ENCODE measurements at regions not wholly inside any gene's neighbourhood (a gene's known extent, or its start where the extent isn't known, plus 50 kb on each side); places are given as distances from the start of the nearest gene placed in this dataset.

- no peak overlapping the region for H3K4me3 Mint-ChIP-seq
- H3K27me3 Mint-ChIP-seq (ENCODE audit: low read depth): peaks cover 4% of the 10 kb centered on the region
- CTCF ChIA-PET: interaction anchor here (2.0 to 5.7 kb wide), 2 partner anchors 12 to 236 kb away, joined by 6 to 40 read pairs; no protein-coding TSS in a partner anchor
- no peak overlapping the region for H3K27ac Mint-ChIP-seq
- peaks cover 45% of the 10 kb centered on the region for H3K4me1 Mint-ChIP-seq (ENCODE audit: low read depth)
- POLR2A ChIA-PET: no interaction called here
- peaks cover 5% of the 10 kb centered on the region for H3K36me3 Mint-ChIP-seq (ENCODE audit: low read depth)
- no peak for DNase-seq
- H3K9me3 Mint-ChIP-seq (ENCODE audit: insufficient read depth): no peaks in the 10 kb centered on the region
- no peak for ATAC-seq
These were observed 50.0 kb upstream of the LCTL start for GRCh38 chr15:66615846-66616245.

GRCh38 chr15:66617137-66618090 lies 51.6 kb upstream of the LCTL start:
- POLR2A ChIA-PET: no interaction called here
- peak; percentile 37 for ATAC-seq
- DNase-seq: no peak
- Mint-ChIP-seq H3K9me3 (ENCODE audit: insufficient read depth) (no peaks in the 10 kb centered on the region), H3K27ac (peak overlapping the region; percentile 52), H3K4me3 (no peak overlapping the region), H3K27me3 (ENCODE audit: low read depth) (peaks cover 13% of the 10 kb centered on the region), H3K4me1 (ENCODE audit: low read depth) (peaks cover 45% of the 10 kb centered on the region), H3K36me3 (ENCODE audit: low read depth) (peaks cover 5% of the 10 kb centered on the region)
- CTCF ChIA-PET: interaction anchor here (0.9 to 5.7 kb wide), 2 partner anchors 14 to 234 kb away, joined by 4 to 40 read pairs; no protein-coding TSS in a partner anchor

- Mint-ChIP-seq H3K27me3 (ENCODE audit: low read depth) (peaks cover 22% of the 10 kb centered on the region), H3K27ac (no peak overlapping the region), H3K9me3 (ENCODE audit: insufficient read depth) (no peaks in the 10 kb centered on the region), H3K4me3 (no peak overlapping the region), H3K36me3 (ENCODE audit: low read depth) (no peaks in the 10 kb centered on the region), H3K4me1 (ENCODE audit: low read depth) (peaks cover 30% of the 10 kb centered on the region)
- ChIA-PET CTCF (interaction anchor here (0.6 to 2.0 kb wide), 39 partner anchors 8 to 245 kb away, joined by 3 to 25 read pairs (median 5); partner anchors contain the start of gene SMAD6), POLR2A (no interaction called here)
- DNase-seq (peak; percentile 63), ATAC-seq (peak; percentile 64)
These were observed 53.5 kb upstream of the LCTL start for GRCh38 chr15:66619152-66619903.

GRCh38 chr15:66620341-66620740 lies 54.5 kb upstream of the LCTL start:
- H3K4me3 Mint-ChIP-seq: no peak overlapping the region
- ChIA-PET CTCF (interaction anchor here (1.3 to 1.8 kb wide), 2 partner anchors 158 to 231 kb away, joined by 3 to 11 read pairs; no protein-coding TSS in a partner anchor), POLR2A (no interaction called here)
- no peaks in the 10 kb centered on the region for H3K9me3 Mint-ChIP-seq (ENCODE audit: insufficient read depth)
- peaks cover 22% of the 10 kb centered on the region for H3K27me3 Mint-ChIP-seq (ENCODE audit: low read depth)
- ATAC-seq (no peak), DNase-seq (no peak)
- peaks cover 22% of the 10 kb centered on the region for H3K4me1 Mint-ChIP-seq (ENCODE audit: low read depth)
- H3K36me3 Mint-ChIP-seq (ENCODE audit: low read depth): no peaks in the 10 kb centered on the region
- H3K27ac Mint-ChIP-seq: no peak overlapping the region

- ChIA-PET CTCF (interaction anchor here (1.3 to 1.8 kb wide), 2 partner anchors 158 to 230 kb away, joined by 3 to 11 read pairs; no protein-coding TSS in a partner anchor), POLR2A (no interaction called here)
- H3K27ac Mint-ChIP-seq: no peak overlapping the region
- H3K4me3 Mint-ChIP-seq: no peak overlapping the region
- peaks cover 17% of the 10 kb centered on the region for H3K4me1 Mint-ChIP-seq (ENCODE audit: low read depth)
- peaks cover 23% of the 10 kb centered on the region for H3K27me3 Mint-ChIP-seq (ENCODE audit: low read depth)
- H3K9me3 Mint-ChIP-seq (ENCODE audit: insufficient read depth): no peaks in the 10 kb centered on the region
- no peaks in the 10 kb centered on the region for H3K36me3 Mint-ChIP-seq (ENCODE audit: low read depth)
- no peak for ATAC-seq
- DNase-seq: no peak
These were observed 55.0 kb upstream of the LCTL start for GRCh38 chr15:66620744-66621344.

- no peak overlapping the region for H3K4me3 Mint-ChIP-seq
- H3K9me3 Mint-ChIP-seq (ENCODE audit: insufficient read depth): no peaks in the 10 kb centered on the region
- H3K36me3 Mint-ChIP-seq (ENCODE audit: low read depth): no peaks in the 10 kb centered on the region
- H3K27me3 Mint-ChIP-seq (ENCODE audit: low read depth): peaks cover 25% of the 10 kb centered on the region
- no peak overlapping the region for H3K27ac Mint-ChIP-seq
- H3K4me1 Mint-ChIP-seq (ENCODE audit: low read depth): peaks cover 14% of the 10 kb centered on the region
- DNase-seq: no peak
- ChIA-PET POLR2A (no interaction called here), CTCF (interaction anchor here (1.3 to 1.8 kb wide), 2 partner anchors 157 to 230 kb away, joined by 3 to 11 read pairs; no protein-coding TSS in a partner anchor)
- no peak for ATAC-seq
These were observed 56.0 kb upstream of the LCTL start for GRCh38 chr15:66621491-66622467.

GRCh38 chr15:66622591-66623022 lies 56.8 kb upstream of the LCTL start:
- ChIA-PET POLR2A (no interaction called here), CTCF (interaction anchor here (0.7 kb wide), 1 partner anchor 229 kb away, joined by 3 read pairs; no protein-coding TSS in a partner anchor)
- DNase-seq (no peak), ATAC-seq (no peak)
- Mint-ChIP-seq H3K4me3 (no peak overlapping the region), H3K36me3 (ENCODE audit: low read depth) (no peaks in the 10 kb centered on the region), H3K27ac (no peak overlapping the region), H3K4me1 (ENCODE audit: low read depth) (peaks cover 6% of the 10 kb centered on the region), H3K9me3 (ENCODE audit: insufficient read depth) (no peaks in the 10 kb centered on the region), H3K27me3 (ENCODE audit: low read depth) (peaks cover 25% of the 10 kb centered on the region)

GRCh38 chr15:66623801-66624453 lies 58.1 kb upstream of the LCTL start:
- DNase-seq: no peak
- H3K4me1 Mint-ChIP-seq (ENCODE audit: low read depth): peaks cover 3% of the 10 kb centered on the region
- H3K27ac Mint-ChIP-seq: no peak overlapping the region

GRCh38 chr15:66625531-66625930 lies 59.7 kb upstream of the LCTL start:
- no peak for DNase-seq
- POLR2A ChIA-PET: no interaction called here
- Mint-ChIP-seq H3K9me3 (ENCODE audit: insufficient read depth) (no peaks in the 10 kb centered on the region), H3K27me3 (ENCODE audit: low read depth) (peaks cover 23% of the 10 kb centered on the region), H3K4me1 (ENCODE audit: low read depth) (no peaks in the 10 kb centered on the region), H3K36me3 (ENCODE audit: low read depth) (no peaks in the 10 kb centered on the region), H3K27ac (no peak overlapping the region), H3K4me3 (no peak overlapping the region)
- no peak for ATAC-seq
- CTCF ChIA-PET: no interaction called here

More at GRCh38 chr15:66623801-66624453, 58.1 kb upstream of the LCTL start:
- no peak overlapping the region for H3K4me3 Mint-ChIP-seq
- ATAC-seq: no peak
- no peaks in the 10 kb centered on the region for H3K9me3 Mint-ChIP-seq (ENCODE audit: insufficient read depth)
- ChIA-PET CTCF (no interaction called here), POLR2A (no interaction called here)
- peaks cover 25% of the 10 kb centered on the region for H3K27me3 Mint-ChIP-seq (ENCODE audit: low read depth)
- no peaks in the 10 kb centered on the region for H3K36me3 Mint-ChIP-seq (ENCODE audit: low read depth)

- no peak overlapping the region for H3K27ac Mint-ChIP-seq
- POLR2A ChIA-PET: no interaction called here
- no peaks in the 10 kb centered on the region for H3K4me1 Mint-ChIP-seq (ENCODE audit: low read depth)
- H3K36me3 Mint-ChIP-seq (ENCODE audit: low read depth): no peaks in the 10 kb centered on the region
- H3K27me3 Mint-ChIP-seq (ENCODE audit: low read depth): peaks cover 19% of the 10 kb centered on the region
- ATAC-seq: no peak
- no peaks in the 10 kb centered on the region for H3K9me3 Mint-ChIP-seq (ENCODE audit: insufficient read depth)
- no peak for DNase-seq
- no peak overlapping the region for H3K4me3 Mint-ChIP-seq
- CTCF ChIA-PET: no interaction called here
These were observed 60.2 kb upstream of the LCTL start for GRCh38 chr15:66625974-66626373.
